Gastroesophageal sphincter (tissue), 3 donors: ENCODE measurements at regions not wholly inside any gene's neighbourhood (a gene's known extent, or its start where the extent isn't known, plus 50 kb on each side); places are given as distances from the start of the nearest gene placed in this dataset.

Source experiments
- CTCF ChIP-seq, 4 experiments: fragments of 200-600 bp in 2 of 4; fragments of 450-650 bp in 2 of 4; sonication (generic) in 1 of 4; IDR thresholded peaks; one replicate each; pipeline ENCODE4 v1.5.1; 2017 to 2019; ENCODE audit warnings: antibody characterized with exemption in 4 of 4, mild to moderate bottlenecking in 2 of 4, moderate library complexity in 2 of 4
- EP300 ChIP-seq: sonication (generic); formaldehyde crosslinking; IDR thresholded peaks from one replicate; pipeline ENCODE4 v1.6.1; 2017; ENCODE audit warnings: antibody characterized with exemption, mild to moderate bottlenecking
- POLR2A ChIP-seq, 2 donors: fragments of 450-650 bp; IDR thresholded peaks; one replicate each; pipeline ENCODE4 v1.6.1; 2017; ENCODE audit warnings: antibody characterized with exemption in 2 of 2, mild to moderate bottlenecking in 2 of 2, moderate library complexity in 1 of 2
- POLR2AphosphoS5 ChIP-seq: sonication (generic); formaldehyde crosslinking; IDR thresholded peaks from one replicate; pipeline ENCODE4 v1.6.1; 2017; ENCODE audit warnings: antibody characterized with exemption

- TF ChIP-seq CTCF (IDR thresholded peaks at IDR 0.05) (no peak), POLR2A (IDR thresholded peaks at IDR 0.05) (no peak), EP300 (no peak), POLR2AphosphoS5 (no peak)
These were observed 564.8 kb upstream of the WWC1 start for GRCh38 chr5:167726642-167727041.
